Upper lobe of left lung (tissue), 4 donors: ENCODE measurements at regions not wholly inside any gene's neighbourhood (a gene's known extent, or its start where the extent isn't known, plus 50 kb on each side); places are given as distances from the start of the nearest gene placed in this dataset.

Experiments used
- CTCF ChIP-seq, 6 experiments: fragments of 450-650 bp in 4 of 6; fragments of 200-600 bp in 2 of 6; sonication (generic) in 2 of 6; IDR thresholded peaks; one replicate each; pipeline ENCODE4 v1.5.1; 2016 to 2019; ENCODE audit warnings: antibody characterized with exemption in 6 of 6
- POLR2A ChIP-seq, 4 donors: fragments of 450-650 bp; IDR thresholded peaks; one replicate each; pipeline ENCODE4 v1.5.1; 2016 to 2017; ENCODE audit warnings: antibody characterized with exemption in 4 of 4, mild to moderate bottlenecking in 2 of 4

GRCh38 chr20:48212806-48213509 is 427.7 kb upstream of the SULF2 start:
- TF ChIP-seq CTCF (IDR thresholded peaks at IDR 0.05) (no peak), POLR2A (IDR thresholded peaks at IDR 0.05) (no peak)
